ENCODE measurements at regions not wholly inside any gene's neighbourhood (a gene's known extent, or its start where the extent isn't known, plus 50 kb on each side); places are given as distances from the start of the nearest gene placed in this dataset.

DNA sequence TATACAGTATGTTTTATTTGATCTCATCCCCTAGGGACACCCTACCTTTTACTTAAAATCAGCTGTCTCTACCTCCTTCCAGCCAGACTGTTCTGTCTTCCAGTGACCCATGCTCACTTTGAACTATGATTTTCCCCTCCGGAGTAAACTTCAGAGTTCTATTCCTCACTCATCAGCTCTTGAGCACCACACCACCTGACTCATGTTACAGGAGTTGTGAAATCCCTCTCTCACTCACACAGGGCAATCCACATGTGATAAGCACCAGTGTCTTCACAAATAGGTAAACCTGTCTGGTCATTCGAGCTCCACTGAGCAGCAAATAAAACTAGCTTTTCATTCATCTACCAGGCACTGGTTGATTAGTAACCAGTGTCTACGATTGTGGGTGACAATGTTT, 177.3 kb upstream of the BMP4 start:
- DNase-seq, result no peak

GRCh38 chr14:54135804-54136280, 179.2 kb upstream of the BMP4 start:
- DNase-seq, result no peak

DNA sequence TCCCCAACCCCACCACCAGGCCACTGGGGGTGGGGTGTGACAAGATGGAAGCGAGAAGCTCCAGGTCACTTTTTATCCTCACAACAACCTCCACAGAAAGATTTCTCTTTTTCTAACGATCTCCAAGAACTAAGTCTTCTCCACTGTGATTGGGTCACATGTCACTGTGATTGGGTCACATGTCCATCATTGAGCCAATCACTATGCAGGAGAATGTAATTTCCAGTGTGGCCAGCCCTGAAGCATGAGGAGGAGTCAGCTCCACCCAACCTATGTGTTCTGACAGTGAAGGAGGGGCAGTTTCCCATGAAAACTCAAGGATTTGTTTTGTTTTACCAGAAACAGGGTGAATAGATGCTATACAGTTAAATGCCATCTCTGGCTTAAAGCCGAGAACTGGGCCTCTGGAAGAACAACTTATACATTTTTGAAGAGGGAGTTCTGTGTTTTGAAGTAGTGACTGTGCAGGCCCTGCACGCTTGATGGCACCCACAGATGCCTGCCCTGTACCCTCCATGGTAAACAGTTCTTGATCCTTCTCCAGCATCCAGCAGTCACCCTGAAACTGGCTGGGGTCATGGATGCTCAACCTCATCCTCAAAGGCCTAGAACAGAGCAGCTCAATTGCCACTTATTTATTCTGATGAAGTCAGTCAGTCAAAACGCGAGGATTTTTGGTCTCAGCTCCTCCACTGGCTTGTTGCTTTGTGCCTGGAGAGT, 180.4 kb upstream of the BMP4 start:
- no peak for DNase-seq

- no peak for DNase-seq
Measured at GRCh38 chr14:54137614-54137961, 181.0 kb upstream of the BMP4 start.

DNA sequence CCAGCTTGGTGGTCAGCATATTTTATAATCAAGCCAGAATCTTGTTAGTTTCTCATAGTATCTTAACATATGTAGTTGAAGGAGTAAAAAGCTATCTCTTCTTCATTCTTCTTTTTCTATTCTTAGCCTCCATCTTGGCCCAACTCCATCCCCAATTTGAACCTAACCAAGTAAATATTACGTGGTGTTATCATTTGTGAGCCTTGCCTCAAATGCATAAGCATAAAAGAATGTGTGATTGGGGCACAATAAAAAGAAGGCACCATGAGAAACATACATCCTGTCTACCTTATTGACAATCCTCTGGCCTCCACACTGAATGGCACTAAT, 181.4 kb upstream of the BMP4 start:
- DNase-seq, result no peak

DNA sequence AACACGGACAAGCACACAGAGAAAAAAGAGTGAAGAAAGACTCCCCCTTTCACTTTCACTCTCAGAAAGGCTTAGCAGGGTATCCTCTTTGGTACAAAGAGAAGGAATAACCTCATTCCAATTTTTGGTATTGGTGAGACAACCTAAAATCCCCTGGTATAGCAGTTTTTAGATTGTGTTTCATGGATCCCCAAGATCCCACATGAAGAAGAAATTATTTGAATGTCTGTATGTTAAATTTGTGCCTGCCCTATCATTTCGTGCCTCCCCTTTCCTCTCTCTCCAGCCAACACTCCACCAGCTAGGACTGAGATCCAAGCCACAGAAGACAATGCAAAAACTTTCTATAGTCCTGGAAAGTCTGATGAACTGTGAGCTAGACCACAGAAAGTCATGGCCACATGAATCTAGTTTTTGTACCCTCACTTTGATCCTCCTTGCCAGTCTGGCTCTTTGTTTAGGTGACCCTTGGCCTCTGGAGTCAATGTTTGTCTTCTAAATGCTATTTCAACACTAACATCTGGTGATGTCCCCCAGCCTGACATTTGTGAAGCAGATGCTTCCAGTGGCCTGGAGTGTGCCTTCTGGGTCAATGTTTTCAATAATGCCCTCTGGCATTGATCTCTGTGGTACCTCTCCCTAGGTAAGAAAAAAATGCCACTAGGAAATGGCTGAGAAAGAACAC, 181.9 kb upstream of the BMP4 start:
- no peak for DNase-seq

- DNase-seq, result no peak
Measured at GRCh38 chr14:54140551-54140950, 183.9 kb upstream of the BMP4 start.

GRCh38 chr14:54146601-54147000, 190.0 kb upstream of the BMP4 start:
- no peak for DNase-seq

- no peak for DNase-seq
Measured at GRCh38 chr14:54147282-54147681, 190.7 kb upstream of the BMP4 start.

- DNase-seq, result no peak
Measured at GRCh38 chr14:54147758-54148157, 191.1 kb upstream of the BMP4 start.

DNA sequence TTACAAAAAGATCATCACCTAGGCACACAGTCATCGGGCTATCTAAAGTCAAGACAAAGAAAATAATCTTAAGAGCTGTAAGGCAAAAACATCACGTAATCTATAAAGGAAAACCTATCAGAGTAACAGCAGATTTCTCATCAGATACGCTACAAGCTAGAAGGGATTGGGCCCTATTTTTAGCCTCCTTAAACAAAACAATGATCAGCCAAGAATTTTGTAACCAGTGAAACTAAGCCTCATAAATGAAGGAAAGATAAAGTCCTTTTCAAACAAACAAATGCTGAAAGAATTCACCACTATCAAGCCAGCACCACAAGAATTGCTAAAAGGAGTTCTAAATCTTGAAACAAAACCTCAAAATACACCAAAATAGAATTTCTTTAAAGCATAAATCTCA, 191.6 kb upstream of the BMP4 start:
- DNase-seq, result no peak

DNA sequence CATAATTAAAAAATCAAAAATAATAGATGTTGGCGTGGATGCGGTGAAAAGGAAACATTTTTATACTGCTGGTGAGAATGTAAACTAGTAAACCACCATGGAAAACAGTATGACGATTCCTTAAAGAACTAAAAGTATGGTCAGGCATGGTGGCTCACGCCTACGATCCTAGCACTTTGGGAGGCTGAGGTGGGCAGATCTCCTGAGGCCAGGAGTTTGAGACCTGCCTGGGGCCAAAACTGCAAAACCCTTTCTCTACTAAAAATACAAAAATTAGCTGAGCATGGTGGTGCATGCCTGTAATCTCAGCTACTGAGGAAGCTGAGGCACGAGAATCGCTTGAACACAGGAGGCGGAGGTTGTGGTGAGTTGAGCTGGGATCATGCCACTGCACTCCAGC, 195.7 kb upstream of the BMP4 start:
- no peak for DNase-seq

DNA sequence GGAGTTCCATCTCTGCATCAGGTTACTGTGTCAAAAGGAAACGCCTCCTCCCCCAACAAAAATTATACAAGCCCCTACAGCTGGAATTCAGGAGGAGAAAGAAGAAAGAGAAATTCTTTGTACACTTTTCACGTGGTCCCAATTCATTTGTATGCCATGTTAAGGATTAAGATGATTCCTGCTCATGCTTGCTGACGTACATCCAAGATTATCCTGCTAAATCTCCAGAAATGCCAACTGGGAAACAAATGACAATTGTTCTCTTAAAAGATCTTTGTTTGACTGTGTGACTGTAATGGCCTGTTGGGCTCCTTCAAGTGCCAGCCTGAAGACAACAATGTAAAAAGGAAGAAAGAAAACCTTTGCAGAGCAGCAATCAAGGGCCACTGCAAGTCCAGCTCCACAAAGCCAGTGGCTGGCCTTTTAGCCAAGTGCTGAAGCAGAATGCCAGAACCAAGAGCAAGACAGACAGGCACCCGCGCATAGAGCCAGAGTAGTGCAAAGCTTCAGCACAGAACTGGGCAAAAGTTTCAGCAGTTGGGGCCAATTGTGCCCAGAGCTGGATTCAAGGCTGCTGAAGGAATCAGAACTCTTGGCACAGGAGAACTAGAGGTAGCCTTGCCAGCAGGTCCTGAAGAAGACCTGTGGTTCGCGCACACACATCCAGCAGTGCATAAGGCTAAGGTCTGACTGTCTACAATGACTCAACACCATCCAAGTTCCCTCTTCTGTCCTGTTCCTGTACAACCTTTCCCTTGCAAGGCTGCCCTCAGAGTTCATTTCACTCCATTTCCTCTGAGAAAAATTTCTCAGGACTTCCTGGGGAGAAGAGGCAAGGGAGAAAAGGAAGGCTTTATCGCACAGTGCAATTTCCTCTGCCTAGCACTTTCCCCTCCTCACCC, 209.7 kb upstream of the BMP4 start:
- no peak for DNase-seq

- no peak for DNase-seq
Measured at GRCh38 chr14:54168489-54168888, 211.9 kb upstream of the BMP4 start.

DNA sequence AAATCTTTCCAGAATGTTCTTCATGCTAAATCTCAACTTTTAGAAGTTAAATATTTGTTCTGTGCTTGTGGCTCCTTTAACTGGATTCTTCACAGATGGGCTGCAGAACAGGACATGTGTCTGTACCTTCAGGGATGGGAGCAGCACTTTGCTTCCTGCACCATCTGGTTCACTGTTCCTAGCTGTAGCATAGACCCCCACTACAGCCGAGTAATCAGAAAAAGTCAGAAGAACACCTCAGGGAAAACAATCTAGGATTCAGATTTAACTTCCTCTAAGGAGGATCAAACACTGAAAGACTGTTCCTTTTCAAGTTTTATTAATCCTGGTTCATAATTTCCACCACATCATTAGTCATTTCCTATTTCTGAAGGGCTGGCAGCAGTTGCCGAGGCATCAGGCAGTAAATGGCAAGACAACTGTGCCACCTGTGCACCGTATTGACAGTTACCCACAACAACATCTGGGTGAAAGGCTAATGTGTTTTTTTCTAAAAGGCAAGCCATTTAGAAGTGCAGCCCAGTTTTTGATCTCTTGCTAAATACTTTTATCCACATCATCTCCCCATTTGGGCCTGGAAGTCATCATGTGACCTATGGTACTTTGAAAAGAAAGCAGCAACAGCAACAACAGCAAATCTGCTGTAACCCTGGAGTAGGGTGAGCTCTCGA, 212.8 kb upstream of the BMP4 start:
- DNase-seq, result no peak

DNA sequence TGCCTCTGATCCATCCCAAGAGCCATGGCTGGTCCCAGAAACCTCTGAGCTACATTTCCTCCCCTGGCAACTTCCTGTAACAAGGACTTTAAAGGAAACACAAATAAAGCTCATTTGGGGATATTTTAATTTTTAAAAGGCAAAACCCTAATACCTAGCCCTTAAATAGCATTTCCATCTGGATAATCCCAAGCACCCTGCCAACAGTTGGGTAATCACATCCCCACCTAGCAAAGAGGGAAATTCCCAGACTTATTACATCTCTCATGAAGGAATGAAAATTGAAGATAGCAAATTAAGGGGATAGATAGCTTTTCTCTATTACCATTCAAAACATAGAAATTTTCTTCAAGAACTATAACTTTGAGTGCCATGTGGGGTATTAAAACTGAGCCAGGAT, 213.7 kb upstream of the BMP4 start:
- no peak for DNase-seq

DNA sequence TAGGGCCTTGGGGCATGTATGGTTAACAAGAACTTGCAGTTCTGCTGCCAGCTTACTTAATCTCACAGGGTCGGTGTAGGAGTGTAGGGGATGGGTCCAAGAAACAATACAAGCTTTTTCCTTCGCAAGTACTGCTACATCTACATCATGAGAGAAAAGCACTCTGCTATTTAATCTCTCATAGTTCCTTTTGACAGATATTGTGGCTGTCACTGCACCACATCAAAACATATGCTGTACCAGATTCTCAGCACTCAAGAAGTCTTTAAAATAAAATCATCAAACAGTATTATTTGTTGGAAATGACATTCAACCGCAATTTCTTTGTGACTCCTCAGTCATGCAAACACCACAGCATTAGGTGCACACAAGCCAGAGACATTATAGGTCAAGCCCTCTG, 215.5 kb upstream of the BMP4 start:
- DNase-seq, result no peak

GRCh38 chr14:54172562-54172961, 215.9 kb upstream of the BMP4 start:
- DNase-seq, result no peak

DNA sequence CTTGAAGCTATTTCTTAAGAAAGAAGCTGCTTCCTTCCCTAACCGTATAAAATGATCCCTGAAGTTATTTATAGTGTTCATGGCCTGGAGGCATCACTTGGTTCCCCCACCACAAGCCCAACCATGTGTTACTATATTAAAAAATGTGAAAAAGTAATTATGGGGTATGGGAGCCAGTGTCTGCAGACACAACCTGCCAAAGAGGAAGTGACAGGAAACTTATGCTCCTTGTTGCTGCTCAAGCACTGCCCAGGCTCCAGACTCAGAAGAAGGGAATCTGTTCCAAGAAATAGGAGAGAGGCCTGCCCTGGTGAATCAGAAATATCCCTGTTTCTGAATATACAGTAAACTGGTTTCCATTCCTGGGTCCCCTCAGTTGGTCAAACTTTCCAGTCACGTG, 217.2 kb upstream of the BMP4 start:
- no peak for DNase-seq

DNA sequence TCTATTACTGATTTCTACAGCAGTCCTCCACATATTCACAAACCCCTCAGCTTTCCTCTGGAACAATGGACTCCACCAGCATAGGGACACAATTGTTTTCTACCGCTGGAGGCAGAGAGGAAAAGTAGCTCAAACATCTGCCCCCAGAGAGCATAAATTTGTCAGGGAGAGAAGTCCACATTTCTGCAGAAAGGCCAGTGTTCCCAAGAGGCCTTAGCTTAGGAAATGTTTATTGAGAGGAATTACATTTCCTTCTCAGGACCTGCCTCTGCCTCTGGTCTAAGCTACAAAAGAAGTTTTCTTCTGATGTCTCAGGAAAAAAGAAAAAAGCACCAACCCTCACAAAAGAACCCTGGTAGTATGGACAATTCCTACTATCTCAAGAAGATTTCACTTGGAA, 217.8 kb upstream of the BMP4 start:
- DNase-seq, result no peak

GRCh38 chr14:54175298-54175942, 218.8 kb upstream of the BMP4 start:
- DNase-seq, result peak; percentile 64

DNA sequence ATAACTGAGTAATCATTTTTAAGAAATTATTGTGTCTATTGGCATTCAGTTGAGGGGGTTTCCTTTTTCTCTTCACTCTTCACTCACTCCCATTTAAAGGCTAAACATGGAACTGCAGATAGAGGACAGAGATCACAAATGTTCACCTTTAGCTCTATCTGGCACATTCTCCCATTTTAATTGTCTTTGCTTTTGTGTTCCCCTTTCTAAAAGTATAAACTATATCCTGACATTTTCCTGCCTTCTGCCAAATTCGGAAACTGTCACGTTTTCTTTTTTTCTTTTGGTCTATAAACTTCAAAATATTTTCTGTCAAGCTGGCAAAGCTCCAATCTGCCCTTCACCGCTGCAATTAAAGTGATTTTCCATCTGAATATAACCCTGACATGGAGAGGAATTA, 219.8 kb upstream of the CDKN3 start:
- no peak for DNase-seq

Measured in NCI-H2029 (cell line).